ENCODE measurements at regions not wholly inside any gene's neighbourhood (a gene's known extent, or its start where the extent isn't known, plus 50 kb on each side); places are given as distances from the start of the nearest gene placed in this dataset.
"Not testable (repeated sequence)": the region's sequence is repeated elsewhere in the genome, so short reads cannot be mapped to it uniquely, and the experiment has no call there.

DNA sequence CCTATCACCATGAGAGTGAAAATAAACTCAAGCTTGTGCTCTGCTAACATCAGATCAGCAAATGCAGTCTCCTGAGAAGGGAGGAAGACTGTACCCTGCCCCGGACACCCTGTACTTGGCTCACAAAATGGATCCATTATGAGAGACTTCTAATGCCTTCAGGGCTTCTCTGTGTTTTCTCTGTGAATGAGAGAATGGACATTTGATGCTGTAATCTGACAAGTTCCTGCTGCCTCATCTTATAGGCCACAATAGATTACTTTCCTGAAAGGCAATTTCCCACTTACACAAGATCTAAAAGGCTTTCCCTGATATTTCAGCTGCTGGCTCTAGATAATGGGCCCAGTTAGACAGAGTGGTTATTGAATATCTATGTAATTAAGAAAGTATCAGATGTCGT is 117.2 kb downstream of the OTOR start:
- no peak overlapping the region for H3K14ac ChIP-seq (ENCODE audit: low read length)
- H3K27me3 ChIP-seq (ENCODE audit: insufficient read depth, low read length) = no peaks in the 10 kb centered on the region
- H3K36me3 ChIP-seq (ENCODE audit: control insufficient read depth in 1 of 2, insufficient read depth in 2 of 2, low read length in 2 of 2) = no peaks in the 10 kb centered on the region
- no peak overlapping the region for H2AFZ ChIP-seq (ENCODE audit: insufficient read depth, low read length, poor library complexity)
- no peak overlapping the region for H3K27ac ChIP-seq (ENCODE audit: low read depth, low read length)
- H3K4me3 ChIP-seq (ENCODE audit: low read depth, low read length) = no peak overlapping the region
- H3K9ac ChIP-seq (ENCODE audit: low read length) = no peak overlapping the region
- H4K8ac ChIP-seq (ENCODE audit: low read depth, low read length) = no peak overlapping the region
- H2BK12ac ChIP-seq (ENCODE audit: low read length) = no peak overlapping the region
- H3K4me2 ChIP-seq (ENCODE audit: low read length) = no peak overlapping the region
- no peaks in the 10 kb centered on the region for H3K79me2 ChIP-seq (ENCODE audit: control insufficient read depth, insufficient read depth, low read length, poor library complexity)
- WGBS (ENCODE audit: extremely low coverage, insufficient coverage, insufficient read length) = no CpG with 5 or more reads among the region's 2 CpGs
- H3K4ac ChIP-seq (ENCODE audit: low read depth, low read length) = no peak overlapping the region
- H4K91ac ChIP-seq (ENCODE audit: low read depth, low read length) = no peak overlapping the region
- H3K4me1 ChIP-seq (ENCODE audit: control insufficient read depth in 1 of 2, insufficient read depth in 2 of 2, low read length in 2 of 2) = no peaks in the 10 kb centered on the region
- no peaks in the 10 kb centered on the region for H3K79me1 ChIP-seq (ENCODE audit: low read length)
- no peak overlapping the region for H3K23ac ChIP-seq (ENCODE audit: low read length)
- no peak overlapping the region for H2BK120ac ChIP-seq (ENCODE audit: insufficient read depth, low read length, poor library complexity)
- no peak overlapping the region for H3K18ac ChIP-seq (ENCODE audit: low read length)
- H2BK5ac ChIP-seq (ENCODE audit: low read depth, low read length, poor library complexity) = no peak overlapping the region
- H2AK5ac ChIP-seq (ENCODE audit: low read length) = no peak overlapping the region
- no peaks in the 10 kb centered on the region for H3K9me3 ChIP-seq (ENCODE audit: insufficient read depth, low read depth, low read length)
- no peak overlapping the region for H4K12ac ChIP-seq (ENCODE audit: low read depth, low read length)
- no peak for DNase-seq

DNA sequence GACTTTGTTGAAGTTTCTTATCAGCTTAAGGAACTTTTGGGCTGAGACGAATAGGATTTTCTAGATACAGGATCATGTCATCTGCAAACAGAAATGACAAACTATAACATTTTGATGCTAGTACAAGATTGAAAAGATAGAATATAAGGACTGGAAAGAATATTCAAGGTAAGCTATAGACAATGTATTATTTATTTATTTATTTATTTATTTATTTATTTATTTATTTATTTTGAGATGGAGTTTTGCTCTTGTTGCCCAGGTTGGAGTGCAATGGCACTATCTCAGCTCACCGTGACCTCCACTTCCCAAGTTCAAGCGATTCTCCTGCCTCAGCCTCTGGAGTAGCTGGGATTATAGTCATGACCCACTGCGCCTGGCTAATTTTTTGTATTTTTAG is 125.0 kb downstream of the OTOR start:
- not testable (repeated sequence) for H2BK120ac ChIP-seq (ENCODE audit: insufficient read depth, low read length, poor library complexity); H3K79me1 ChIP-seq (ENCODE audit: low read length); H2AK5ac ChIP-seq (ENCODE audit: low read length); H4K8ac ChIP-seq (ENCODE audit: low read depth, low read length); H3K18ac ChIP-seq (ENCODE audit: low read length); H3K27me3 ChIP-seq (ENCODE audit: insufficient read depth, low read length); H3K79me2 ChIP-seq (ENCODE audit: control insufficient read depth, insufficient read depth, low read length, poor library complexity); H3K4me2 ChIP-seq (ENCODE audit: low read length); H3K4me1 ChIP-seq (ENCODE audit: control insufficient read depth in 1 of 2, insufficient read depth in 2 of 2, low read length in 2 of 2); H3K23ac ChIP-seq (ENCODE audit: low read length); H4K91ac ChIP-seq (ENCODE audit: low read depth, low read length); H3K4me3 ChIP-seq (ENCODE audit: low read depth, low read length); H4K12ac ChIP-seq (ENCODE audit: low read depth, low read length); H2AFZ ChIP-seq (ENCODE audit: insufficient read depth, low read length, poor library complexity); H3K14ac ChIP-seq (ENCODE audit: low read length); H3K27ac ChIP-seq (ENCODE audit: low read depth, low read length); DNase-seq; H3K36me3 ChIP-seq (ENCODE audit: control insufficient read depth in 1 of 2, insufficient read depth in 2 of 2, low read length in 2 of 2); H3K9ac ChIP-seq (ENCODE audit: low read length); H2BK5ac ChIP-seq (ENCODE audit: low read depth, low read length, poor library complexity); H3K9me3 ChIP-seq (ENCODE audit: insufficient read depth, low read depth, low read length); H2BK12ac ChIP-seq (ENCODE audit: low read length); H3K4ac ChIP-seq (ENCODE audit: low read depth, low read length)
- no CpG with 5 or more reads among the region's 4 CpGs for WGBS (ENCODE audit: extremely low coverage, insufficient coverage, insufficient read length)

DNA sequence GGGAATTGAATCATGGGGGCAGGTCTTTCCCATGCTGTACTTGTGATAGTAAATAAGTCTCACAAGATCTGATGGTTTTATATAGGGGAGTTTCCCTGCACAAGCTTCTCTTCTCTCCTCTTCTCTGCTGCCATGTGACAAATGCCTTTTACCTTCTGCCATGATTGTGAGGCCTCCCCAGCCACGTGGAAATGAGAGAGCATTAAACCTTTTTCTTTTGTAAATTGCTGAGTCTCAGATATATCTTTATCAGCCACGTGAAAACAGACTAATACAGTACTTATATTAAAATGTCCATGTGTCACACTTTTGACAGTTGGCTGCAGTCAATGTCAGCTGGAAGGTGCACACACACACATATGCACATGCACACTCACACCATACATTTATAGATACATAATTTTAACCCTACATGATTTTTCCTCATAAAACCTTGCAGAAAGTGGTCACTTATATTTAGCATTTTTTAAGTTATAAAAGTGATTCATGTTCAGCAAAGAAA is 128.9 kb downstream of the OTOR start:
- H3K36me3 ChIP-seq (ENCODE audit: control insufficient read depth in 1 of 2, insufficient read depth in 2 of 2, low read length in 2 of 2) = no peaks in the 10 kb centered on the region
- H3K4me2 ChIP-seq (ENCODE audit: low read length) = no peak overlapping the region
- H3K9ac ChIP-seq (ENCODE audit: low read length) = no peak overlapping the region
- H3K18ac ChIP-seq (ENCODE audit: low read length) = no peak overlapping the region
- H3K4me3 ChIP-seq (ENCODE audit: low read depth, low read length) = no peak overlapping the region
- no peak overlapping the region for H3K27ac ChIP-seq (ENCODE audit: low read depth, low read length)
- H2AK5ac ChIP-seq (ENCODE audit: low read length) = no peak overlapping the region
- no peak overlapping the region for H4K91ac ChIP-seq (ENCODE audit: low read depth, low read length)
- no peak overlapping the region for H2BK5ac ChIP-seq (ENCODE audit: low read depth, low read length, poor library complexity)
- H3K4ac ChIP-seq (ENCODE audit: low read depth, low read length) = no peak overlapping the region
- H3K23ac ChIP-seq (ENCODE audit: low read length) = no peak overlapping the region
- H4K12ac ChIP-seq (ENCODE audit: low read depth, low read length) = no peak overlapping the region
- H3K9me3 ChIP-seq (ENCODE audit: insufficient read depth, low read depth, low read length) = no peaks in the 10 kb centered on the region
- no peaks in the 10 kb centered on the region for H3K4me1 ChIP-seq (ENCODE audit: control insufficient read depth in 1 of 2, insufficient read depth in 2 of 2, low read length in 2 of 2)
- H2BK120ac ChIP-seq (ENCODE audit: insufficient read depth, low read length, poor library complexity) = no peak overlapping the region
- no peak overlapping the region for H4K8ac ChIP-seq (ENCODE audit: low read depth, low read length)
- no peak overlapping the region for H3K14ac ChIP-seq (ENCODE audit: low read length)
- no peaks in the 10 kb centered on the region for H3K27me3 ChIP-seq (ENCODE audit: insufficient read depth, low read length)
- H2AFZ ChIP-seq (ENCODE audit: insufficient read depth, low read length, poor library complexity) = no peak overlapping the region
- no peaks in the 10 kb centered on the region for H3K79me2 ChIP-seq (ENCODE audit: control insufficient read depth, insufficient read depth, low read length, poor library complexity)
- no peak for DNase-seq
- H3K79me1 ChIP-seq (ENCODE audit: low read length) = no peaks in the 10 kb centered on the region
- no CpG with 5 or more reads among the region's 2 CpGs for WGBS (ENCODE audit: extremely low coverage, insufficient coverage, insufficient read length)
- H2BK12ac ChIP-seq (ENCODE audit: low read length) = no peak overlapping the region

DNA sequence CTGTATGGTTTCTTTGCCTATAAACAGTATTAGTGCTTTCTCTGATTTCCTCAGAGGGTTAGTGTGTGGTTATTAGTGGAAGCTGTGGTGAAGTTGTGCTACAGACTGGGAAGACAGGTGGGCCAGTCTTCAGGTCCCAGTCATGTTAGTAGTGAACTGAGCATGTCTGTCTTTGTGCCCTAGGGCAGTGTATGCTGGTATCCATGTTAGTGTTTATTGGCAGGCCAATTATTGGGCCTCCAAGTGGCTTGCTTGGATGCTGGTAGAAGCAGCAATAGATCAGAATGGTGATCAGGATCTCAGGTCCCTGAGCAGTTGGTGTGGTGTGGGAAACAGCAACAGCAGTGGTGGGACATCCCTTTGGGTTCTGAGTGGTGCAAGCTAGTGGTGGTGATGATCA is 137.6 kb downstream of the OTOR start:
- Histone ChIP-seq H4K12ac (ENCODE audit: low read depth, low read length) (no peak overlapping the region), H2AFZ (ENCODE audit: insufficient read depth, low read length, poor library complexity) (no peak overlapping the region), H3K27me3 (ENCODE audit: insufficient read depth, low read length) (no peaks in the 10 kb centered on the region), H3K9me3 (ENCODE audit: insufficient read depth, low read depth, low read length) (no peaks in the 10 kb centered on the region), H3K9ac (ENCODE audit: low read length) (no peak overlapping the region), H4K91ac (ENCODE audit: low read depth, low read length) (no peak overlapping the region), H3K4me3 (ENCODE audit: low read depth, low read length) (no peak overlapping the region), H3K36me3 (ENCODE audit: control insufficient read depth in 1 of 2, insufficient read depth in 2 of 2, low read length in 2 of 2) (no peaks in the 10 kb centered on the region), H2BK5ac (ENCODE audit: low read depth, low read length, poor library complexity) (no peak overlapping the region), H3K4me2 (ENCODE audit: low read length) (no peak overlapping the region), H2AK5ac (ENCODE audit: low read length) (no peak overlapping the region), H2BK12ac (ENCODE audit: low read length) (no peak overlapping the region), H3K18ac (ENCODE audit: low read length) (no peak overlapping the region), H3K14ac (ENCODE audit: low read length) (no peak overlapping the region), H4K8ac (ENCODE audit: low read depth, low read length) (no peak overlapping the region), H3K79me1 (ENCODE audit: low read length) (no peaks in the 10 kb centered on the region), H2BK120ac (ENCODE audit: insufficient read depth, low read length, poor library complexity) (no peak overlapping the region), H3K4me1 (ENCODE audit: control insufficient read depth in 1 of 2, insufficient read depth in 2 of 2, low read length in 2 of 2) (no peaks in the 10 kb centered on the region), H3K27ac (ENCODE audit: low read depth, low read length) (no peak overlapping the region), H3K23ac (ENCODE audit: low read length) (no peak overlapping the region), H3K4ac (ENCODE audit: low read depth, low read length) (no peak overlapping the region), H3K79me2 (ENCODE audit: control insufficient read depth, insufficient read depth, low read length, poor library complexity) (no peaks in the 10 kb centered on the region)
- peak; percentile 51 to 73 for DNase-seq
